HG03103 (cell line): ENCODE measurements at regions not wholly inside any gene's neighbourhood (a gene's known extent, or its start where the extent isn't known, plus 50 kb on each side); places are given as distances from the start of the nearest gene placed in this dataset.
"Not testable (repeated sequence)": the region's sequence is repeated elsewhere in the genome, so short reads cannot be mapped to it uniquely, and the experiment has no call there.

Experiments
- ATAC-seq: cut with Tn5 transposase; IDR thresholded peaks from one replicate; pipeline ENCODE4 v1.9.1; 2021; ENCODE audit warnings: low read depth; ENCODE audit not compliant: unreplicated experiment

- ATAC-seq: no peak
These were observed 1149.1 kb upstream of the PRR20A start for GRCh38 chr13:55991666-55992065.

GRCh38 chr13:55992145-55992544 is 1148.6 kb upstream of the PRR20A start:
- no peak for ATAC-seq

GRCh38 chr13:55999709-56000108 is 1141.0 kb upstream of the PRR20A start:
- no peak for ATAC-seq

GRCh38 chr13:56009418-56009817 is 1131.3 kb upstream of the PRR20A start:
- no peak for ATAC-seq

DNA sequence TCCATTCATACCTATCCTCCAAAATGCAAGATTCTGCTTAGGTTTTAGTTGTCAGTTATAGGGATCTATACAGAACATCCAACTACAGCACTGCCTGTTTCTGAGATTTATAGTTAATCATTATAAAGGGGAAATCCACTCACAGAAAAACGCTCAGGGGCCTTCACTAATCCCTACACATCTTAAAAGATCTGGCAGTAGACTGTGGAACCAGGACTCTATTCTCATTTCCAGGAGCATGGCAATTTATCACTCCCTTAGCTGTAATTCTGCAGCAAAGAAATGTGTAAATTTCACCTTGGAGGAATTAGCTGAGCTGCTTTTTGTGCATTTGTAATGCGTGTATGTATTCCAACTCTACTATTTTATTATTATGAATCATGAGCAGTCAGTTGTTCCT is 1128.1 kb upstream of the PRR20A start:
- no peak for ATAC-seq

DNA sequence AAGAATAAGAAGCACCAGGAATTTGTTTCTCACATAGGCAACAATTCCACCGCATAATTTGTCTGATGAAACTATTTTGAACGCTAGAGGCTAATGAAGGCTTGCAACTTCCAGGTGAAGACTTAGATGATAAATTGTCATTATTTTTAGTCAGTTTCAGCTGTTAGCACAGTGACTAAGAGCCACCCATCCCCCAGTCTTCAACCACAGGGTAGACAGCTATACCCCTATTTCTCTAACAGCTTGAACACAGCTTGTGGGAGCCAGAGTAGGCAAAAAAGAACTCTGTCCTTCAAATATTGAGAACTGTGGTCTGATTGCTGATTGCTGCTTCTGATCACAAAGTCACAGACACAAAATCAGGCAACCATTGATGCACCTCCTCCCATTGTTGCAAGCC is 1124.8 kb upstream of the PRR20A start:
- no peak for ATAC-seq

DNA sequence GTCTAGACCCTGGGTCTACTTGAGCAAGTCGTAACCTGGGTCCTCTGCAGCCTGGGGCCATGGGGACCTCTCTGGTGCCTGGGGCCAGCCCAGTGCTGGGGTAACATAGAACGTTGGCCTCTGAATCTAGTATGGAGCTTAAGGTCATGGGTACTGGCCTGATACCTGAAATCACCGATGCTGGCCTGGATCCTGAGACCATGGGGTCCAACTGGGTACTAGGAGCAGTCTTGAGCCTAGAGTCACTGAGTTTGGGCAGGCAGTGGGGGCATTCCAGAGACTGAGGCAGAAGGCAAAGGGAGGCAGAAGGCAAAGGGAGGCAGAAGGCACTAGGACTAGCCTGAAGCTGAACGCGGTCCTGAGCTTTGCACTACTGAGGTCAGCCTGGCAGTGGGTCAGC is 1121.1 kb upstream of the PRR20A start:
- no peak for ATAC-seq

DNA sequence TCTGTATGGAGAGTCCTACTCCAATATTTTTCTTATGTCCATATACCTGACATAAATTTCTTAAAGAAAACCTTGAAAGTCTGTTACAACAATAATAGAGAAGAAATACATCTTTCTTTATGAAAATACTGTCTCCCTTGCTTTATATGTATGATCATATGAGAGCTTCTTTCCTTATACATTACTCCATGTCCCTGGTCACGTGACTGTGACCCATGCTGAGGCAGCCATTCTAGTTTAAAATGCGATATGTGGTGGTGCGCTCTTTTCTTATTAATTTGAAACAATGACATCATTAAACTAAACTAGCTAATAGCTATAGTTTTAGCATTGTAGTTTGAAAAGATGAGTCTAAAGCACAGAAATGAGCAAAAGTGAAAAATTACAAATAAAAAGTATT is 1120.3 kb upstream of the PRR20A start:
- ATAC-seq: no peak

- ATAC-seq: no peak
These were observed 1100.7 kb upstream of the PRR20A start for GRCh38 chr13:56039992-56040391.

- ATAC-seq: no peak
These were observed 1074.4 kb upstream of the PRR20A start for GRCh38 chr13:56066321-56066720.

GRCh38 chr13:56102641-56103040 is 1038.1 kb upstream of the PRR20A start:
- no peak for ATAC-seq

- no peak for ATAC-seq
These were observed 1030.0 kb upstream of the PRR20A start for GRCh38 chr13:56110751-56111150.

GRCh38 chr13:56134524-56134923 is 1006.2 kb upstream of the PRR20A start:
- no peak for ATAC-seq

GRCh38 chr13:56166864-56167263 is 973.9 kb upstream of the PRR20A start:
- no peak for ATAC-seq

GRCh38 chr13:56168581-56168980 is 972.1 kb upstream of the PRR20A start:
- ATAC-seq: no peak

- no peak for ATAC-seq
These were observed 967.4 kb upstream of the PRR20A start for GRCh38 chr13:56173346-56173745.

DNA sequence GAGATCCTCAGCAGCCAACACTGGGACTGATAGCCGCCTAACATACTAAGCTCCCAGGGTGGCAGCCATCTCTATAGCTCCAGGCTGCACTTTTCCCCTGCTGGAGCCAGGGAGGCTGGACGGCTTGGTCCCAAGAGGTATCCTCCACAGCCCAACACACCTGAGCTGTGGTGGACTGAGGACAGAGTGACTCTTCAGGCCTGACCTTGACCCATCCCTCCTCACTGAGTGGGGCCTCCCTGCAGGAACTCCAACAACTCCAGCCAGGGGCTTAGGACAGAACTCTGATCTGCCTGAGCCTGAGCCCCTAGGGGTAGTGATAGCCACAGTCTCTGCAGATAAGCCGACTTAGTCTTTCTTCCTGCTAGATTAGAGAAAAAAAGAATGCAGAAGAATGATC is 958.1 kb upstream of the PRR20A start:
- ATAC-seq: no peak

GRCh38 chr13:56187331-56187730 is 953.4 kb upstream of the PRR20A start:
- ATAC-seq: no peak

DNA sequence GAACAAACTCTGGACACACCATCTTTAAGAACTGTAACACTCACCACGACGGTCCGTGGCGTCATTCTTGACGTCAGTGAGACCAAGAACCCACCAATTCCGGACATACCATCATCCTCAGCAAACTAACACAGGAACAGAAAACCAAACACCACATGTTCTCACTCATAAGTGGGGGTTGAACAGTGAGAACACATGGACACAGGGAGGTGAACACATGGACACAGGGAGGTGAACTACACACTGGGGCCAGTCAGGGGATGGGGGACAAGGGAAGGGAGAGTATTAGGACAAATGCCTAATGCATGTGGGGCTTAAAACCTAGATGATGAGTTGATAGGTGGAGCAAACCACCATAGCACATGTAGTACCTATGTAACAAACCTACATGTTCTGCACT is 952.1 kb upstream of the PRR20A start:
- ATAC-seq: not testable (repeated sequence)

DNA sequence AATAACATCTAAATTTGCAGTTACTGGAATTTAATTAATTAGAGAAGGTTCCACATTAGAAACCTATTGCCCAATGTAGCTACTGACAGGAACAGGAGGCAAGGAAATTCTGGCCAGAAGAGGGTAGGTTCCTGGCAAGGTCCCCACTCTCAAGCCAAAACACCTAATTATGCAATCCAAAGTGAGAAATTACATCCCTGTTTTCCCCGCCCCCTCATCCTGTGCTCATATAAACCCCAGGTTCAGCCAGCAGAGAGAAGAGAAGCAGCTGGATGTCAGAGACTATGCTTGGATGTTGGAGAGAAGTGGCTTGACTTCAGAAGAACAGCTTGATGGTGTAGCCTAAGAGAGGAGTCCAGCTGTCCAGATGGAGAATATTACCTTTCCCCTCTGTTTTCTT is 951.3 kb upstream of the PRR20A start:
- no peak for ATAC-seq

DNA sequence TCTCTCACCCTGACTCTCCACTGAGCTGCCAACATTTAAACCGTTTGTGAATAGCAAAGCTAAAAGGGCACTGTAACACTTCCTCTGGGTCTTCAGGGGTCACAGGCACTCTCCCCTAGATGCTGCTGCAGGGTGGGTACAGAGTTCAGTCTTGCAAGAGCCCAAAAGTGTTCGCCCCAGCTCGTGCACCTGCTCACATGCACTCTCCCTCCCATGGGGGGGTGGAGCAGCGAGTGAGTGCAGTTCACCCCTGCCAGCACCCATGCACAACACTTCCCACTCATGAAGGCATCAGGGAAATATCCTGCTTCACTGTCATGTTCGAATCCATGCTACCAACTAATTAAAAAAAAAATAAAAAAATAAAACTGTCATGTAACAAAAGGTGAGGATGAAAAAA is 950.7 kb upstream of the PRR20A start:
- no peak for ATAC-seq

- no peak for ATAC-seq
These were observed 942.4 kb upstream of the PRR20A start for GRCh38 chr13:56198350-56198749.

- ATAC-seq: no peak
These were observed 938.9 kb upstream of the PRR20A start for GRCh38 chr13:56201834-56202233.

DNA sequence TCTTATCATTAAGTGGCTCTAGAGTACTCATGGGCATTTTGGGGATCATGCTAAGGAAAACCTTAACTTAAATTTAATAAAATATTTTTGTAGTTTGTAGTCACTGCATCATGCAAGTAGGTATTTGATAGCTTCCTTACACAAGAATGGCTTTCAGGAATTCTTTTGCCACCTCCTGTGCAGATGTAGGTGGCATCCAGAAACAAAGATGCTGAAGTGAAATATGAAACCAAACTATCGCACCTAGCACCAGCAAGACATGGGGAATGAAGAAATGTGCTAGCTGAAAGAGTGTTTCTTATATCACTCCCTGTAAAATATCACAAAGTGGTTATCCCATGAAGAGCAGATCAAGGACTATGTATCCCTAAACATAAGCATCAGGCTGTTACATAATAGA is 924.5 kb upstream of the PRR20A start:
- no peak for ATAC-seq
